Stimulated activated CD8-positive, alpha-beta memory T cell treated with anti-CD3 and anti-CD28 coated beads, Interleukin-15, amount 100 ng/mL, for 1 hour (primary cell): ENCODE measurements at regions not wholly inside any gene's neighbourhood (a gene's known extent, or its start where the extent isn't known, plus 50 kb on each side); places are given as distances from the start of the nearest gene placed in this dataset.
"Not testable (repeated sequence)": the region's sequence is repeated elsewhere in the genome, so short reads cannot be mapped to it uniquely, and the experiment has no call there.

Source experiments
- DNase-seq: peaks from one replicate; pipeline ENCODE4 v3.0.0-alpha.2; 2020; ENCODE audit warnings: low read depth

GRCh38 chr5:163355811-163356210, 81.6 kb upstream of the CCNG1 start:
- DNase-seq = not testable (repeated sequence)

- no peak for DNase-seq
Measured at GRCh38 chr5:163357636-163358035, 79.8 kb upstream of the CCNG1 start.

- no peak for DNase-seq
Measured at GRCh38 chr5:163360656-163361055, 76.7 kb upstream of the CCNG1 start.

- no peak for DNase-seq
Measured at GRCh38 chr5:163361450-163361849, 75.9 kb upstream of the CCNG1 start.

- DNase-seq = no peak
Measured at GRCh38 chr5:163362840-163363371, 74.5 kb upstream of the CCNG1 start.

GRCh38 chr5:163363389-163363788, 74.0 kb upstream of the CCNG1 start:
- DNase-seq = no peak

- no peak for DNase-seq
Measured at GRCh38 chr5:163366757-163367156, 70.6 kb upstream of the CCNG1 start.

GRCh38 chr5:163369776-163370385, 67.5 kb upstream of the CCNG1 start:
- DNase-seq = no peak

GRCh38 chr5:163373436-163374084, 63.8 kb upstream of the CCNG1 start:
- DNase-seq = no peak

- DNase-seq = no peak
Measured at GRCh38 chr5:163377982-163378381, 59.4 kb upstream of the CCNG1 start.

- DNase-seq = no peak
Measured at GRCh38 chr5:163379298-163380155, 57.9 kb upstream of the CCNG1 start.

GRCh38 chr5:163381832-163382231, 55.6 kb upstream of the CCNG1 start:
- DNase-seq = no peak

- DNase-seq = no peak
Measured at GRCh38 chr5:163383754-163384153, 53.6 kb upstream of the CCNG1 start.

- no peak for DNase-seq
Measured at GRCh38 chr5:163384669-163385068, 52.7 kb upstream of the CCNG1 start.

GRCh38 chr5:163385271-163385670, 52.1 kb upstream of the CCNG1 start:
- no peak for DNase-seq

- no peak for DNase-seq
Measured at GRCh38 chr5:163385824-163386223, 51.6 kb upstream of the CCNG1 start.

GRCh38 chr5:163386352-163386751, 51.0 kb upstream of the CCNG1 start:
- DNase-seq = no peak

- DNase-seq = no peak
Measured at GRCh38 chr5:163387589-163388343, 49.6 kb upstream of the CCNG1 start.
